HT-29 (cell line): ENCODE measurements at regions not wholly inside any gene's neighbourhood (a gene's known extent, or its start where the extent isn't known, plus 50 kb on each side); places are given as distances from the start of the nearest gene placed in this dataset.

Experiments used
- DNase-seq: peaks from one replicate; pipeline ENCODE4 v3.0.0-alpha.2; 2015; ENCODE audit warnings: low spot score

DNA sequence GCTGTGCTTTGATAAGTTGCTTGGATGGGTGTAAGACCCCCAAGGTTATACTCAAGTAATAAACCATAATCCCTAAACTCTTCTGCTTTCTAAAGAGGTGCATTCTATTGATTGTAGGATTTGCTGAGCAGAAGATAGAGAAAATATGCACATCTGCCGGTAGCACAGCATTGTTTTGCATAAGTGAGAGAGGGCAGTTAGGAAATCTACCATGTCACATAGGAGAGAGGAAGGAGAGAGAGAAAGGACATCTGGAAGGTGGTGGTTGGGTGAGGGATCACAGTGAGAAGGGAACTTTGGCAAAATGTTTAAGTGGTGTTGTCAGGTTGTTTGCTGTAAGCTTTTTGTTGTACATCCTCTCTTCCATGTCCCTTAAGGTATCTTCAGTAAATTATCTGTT, 73.6 kb upstream of the BDNF start:
- no peak for DNase-seq

GRCh38 chr11:27771516-27771915, 71.3 kb upstream of the BDNF start:
- no peak for DNase-seq

- DNase-seq = peak; percentile 59
Measured at GRCh38 chr11:27770576-27770975, 70.3 kb upstream of the BDNF start.

- no peak for DNase-seq
Measured at GRCh38 chr11:27763736-27764135, 63.5 kb upstream of the BDNF start.

DNA sequence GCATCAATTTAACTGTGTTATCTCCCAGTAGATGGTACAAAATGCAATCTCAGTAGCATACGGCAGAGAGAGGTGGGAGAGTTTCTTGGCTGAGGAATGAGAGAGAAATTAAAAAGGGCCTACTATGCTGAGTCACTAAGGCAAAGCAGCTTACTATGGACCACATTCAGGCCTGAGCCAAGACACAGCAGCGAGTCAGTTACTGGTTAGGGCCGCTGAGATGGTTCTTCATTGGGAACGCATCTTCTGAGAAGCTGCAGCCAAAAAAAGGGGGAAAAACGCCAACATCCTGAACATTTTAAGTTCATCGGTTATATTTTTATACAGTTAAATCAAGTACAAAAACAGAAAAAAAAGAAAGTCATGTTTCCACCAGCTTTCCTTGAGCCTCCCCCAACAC, 61.1 kb upstream of the BDNF start:
- no peak for DNase-seq

DNA sequence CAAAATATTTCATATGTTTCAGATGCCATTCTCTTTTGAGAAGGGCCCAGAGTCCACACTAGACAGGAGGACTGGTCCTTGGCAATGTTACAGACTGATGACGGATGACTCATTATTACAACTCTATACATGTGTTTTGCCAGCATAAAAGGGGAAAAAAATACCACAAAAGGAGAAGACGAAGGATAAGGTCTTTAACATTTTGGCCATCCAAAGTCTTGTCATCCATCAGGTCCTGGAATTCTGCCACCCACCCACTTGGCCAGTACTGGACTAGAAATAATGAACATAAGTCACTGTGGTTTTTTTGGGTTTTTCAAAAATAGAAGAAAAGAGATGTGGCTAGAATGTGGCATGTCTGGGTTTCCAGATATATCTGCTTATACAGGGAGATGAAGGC, 57.7 kb upstream of the BDNF start:
- DNase-seq = no peak

DNA sequence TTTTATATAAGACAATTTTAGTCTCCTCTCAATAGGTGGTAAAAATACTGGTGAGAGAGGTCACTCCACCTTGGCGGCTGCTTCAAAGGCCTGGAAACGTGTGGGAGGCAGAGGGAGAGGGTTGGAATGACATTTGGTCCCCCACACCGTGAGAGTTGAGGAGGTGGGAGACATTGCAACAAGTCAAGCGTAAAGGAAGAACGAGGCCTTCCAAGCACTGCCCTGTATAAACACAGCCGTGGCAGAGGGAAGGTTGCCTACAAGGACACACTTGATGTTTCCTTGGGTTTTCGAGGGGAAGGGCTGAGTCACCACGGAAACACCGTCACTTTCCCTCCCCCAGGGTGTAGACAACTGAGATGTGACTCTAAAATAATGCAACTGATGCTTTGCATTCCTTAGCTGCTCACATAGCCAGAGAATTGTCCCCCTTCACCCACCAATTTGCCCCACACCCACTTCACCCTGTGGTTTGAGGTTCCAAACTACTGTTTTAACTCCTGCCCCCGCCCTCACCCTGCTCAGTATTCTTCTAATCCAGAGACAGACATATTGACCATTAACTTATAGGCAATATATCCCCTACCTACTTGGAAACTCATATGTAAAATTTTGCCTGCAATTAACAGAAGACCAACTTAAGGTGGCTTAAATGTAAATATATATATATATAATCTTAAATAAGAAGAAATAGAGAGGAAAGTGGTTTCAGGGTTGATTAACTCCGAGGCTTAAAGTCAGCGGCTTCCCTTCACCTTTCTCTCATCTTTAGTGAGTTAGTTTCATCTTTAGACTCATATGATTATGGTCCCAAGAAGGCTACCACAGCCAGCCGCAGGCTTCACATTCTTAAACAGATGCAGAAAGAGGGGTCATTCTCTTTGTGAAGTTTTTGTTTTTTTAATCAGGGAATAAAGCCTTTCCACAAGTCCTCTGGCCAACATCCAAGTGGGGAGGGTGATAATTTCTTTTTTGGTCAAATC, 54.1 kb upstream of the BDNF start:
- no peak for DNase-seq
